ENCODE measurements at regions not wholly inside any gene's neighbourhood (a gene's known extent, or its start where the extent isn't known, plus 50 kb on each side); places are given as distances from the start of the nearest gene placed in this dataset.

GRCh38 chr6:82030301-82030700 lies 217.2 kb downstream of the IBTK start:
- no peak for DNase-seq (ENCODE audit: low spot score in 2 of 2)
- H3K4me1 ChIP-seq, result no peaks in the 10 kb centered on the region
- H3K27ac ChIP-seq, result peak overlapping the region; percentile 45 to 46
- no peaks in the 10 kb centered on the region for H3K27me3 ChIP-seq
- intact Hi-C loops (cut with DNase I; ENCODE audit: low total_unique reads), result no loop called here
- H3K36me3 ChIP-seq, result no peaks in the 10 kb centered on the region
- H3K9me3 ChIP-seq, result no peaks in the 10 kb centered on the region
- TF ChIP-seq POLR2AphosphoS5 (IDR thresholded peaks at IDR 0.05), result no peak
- no peak for TF ChIP-seq CTCF (IDR thresholded peaks at IDR 0.05)
- TF ChIP-seq POLR2A (IDR thresholded peaks at IDR 0.05), result no peak
- no peak overlapping the region for H3K4me3 ChIP-seq

- TF ChIP-seq POLR2AphosphoS5 (IDR thresholded peaks at IDR 0.05), result no peak
- no peak for TF ChIP-seq CTCF (IDR thresholded peaks at IDR 0.05)
- no peak for TF ChIP-seq POLR2A (IDR thresholded peaks at IDR 0.05)
- no peaks in the 10 kb centered on the region for H3K27me3 ChIP-seq
- no peaks in the 10 kb centered on the region for H3K9me3 ChIP-seq
- no peaks in the 10 kb centered on the region for H3K4me1 ChIP-seq
- intact Hi-C loops (cut with DNase I; ENCODE audit: low total_unique reads), result no loop called here
- DNase-seq (ENCODE audit: low spot score in 2 of 2), result no peak
- no peaks in the 10 kb centered on the region for H3K36me3 ChIP-seq
- H3K4me3 ChIP-seq, result no peak overlapping the region
- H3K27ac ChIP-seq, result no peak overlapping the region
Measured at GRCh38 chr6:82025271-82025670, 222.3 kb downstream of the IBTK start.

- Histone ChIP-seq H3K36me3 (no peaks in the 10 kb centered on the region), H3K4me3 (no peak overlapping the region), H3K9me3 (no peaks in the 10 kb centered on the region), H3K4me1 (no peaks in the 10 kb centered on the region), H3K27me3 (no peaks in the 10 kb centered on the region), H3K27ac (peak overlapping the region; percentile 52 to 56)
- TF ChIP-seq POLR2AphosphoS5 (IDR thresholded peaks at IDR 0.05), result no peak
- no peak for TF ChIP-seq CTCF (IDR thresholded peaks at IDR 0.05)
- no peak for TF ChIP-seq POLR2A (IDR thresholded peaks at IDR 0.05)
- intact Hi-C loops (cut with DNase I; ENCODE audit: low total_unique reads), result no loop called here
- DNase-seq (ENCODE audit: low spot score in 2 of 2), result no peak
Measured at GRCh38 chr6:82022614-82023129, 224.9 kb downstream of the IBTK start.

GRCh38 chr6:82017773-82018172 lies 229.8 kb downstream of the IBTK start:
- Histone ChIP-seq H3K4me1 (no peaks in the 10 kb centered on the region), H3K4me3 (no peak overlapping the region), H3K9me3 (no peaks in the 10 kb centered on the region), H3K27me3 (no peaks in the 10 kb centered on the region), H3K36me3 (no peaks in the 10 kb centered on the region), H3K27ac (peak overlapping the region in 1 of 2 donors; percentile 20)
- no peak for DNase-seq (ENCODE audit: low spot score in 2 of 2)
- TF ChIP-seq CTCF (IDR thresholded peaks at IDR 0.05) (no peak), POLR2A (IDR thresholded peaks at IDR 0.05) (no peak), POLR2AphosphoS5 (IDR thresholded peaks at IDR 0.05) (no peak)
- intact Hi-C loops (cut with DNase I; ENCODE audit: low total_unique reads), result no loop called here

- H3K4me1 ChIP-seq, result no peaks in the 10 kb centered on the region
- DNase-seq (ENCODE audit: low spot score in 2 of 2), result no peak
- intact Hi-C loops (cut with DNase I; ENCODE audit: low total_unique reads), result no loop called here
Measured at GRCh38 chr6:82017288-82017687, 230.3 kb downstream of the IBTK start.

More at GRCh38 chr6:82017288-82017687, 230.3 kb downstream of the IBTK start:
- H3K27me3 ChIP-seq, result no peaks in the 10 kb centered on the region
- H3K27ac ChIP-seq, result peak overlapping the region; percentile 66 to 80
- TF ChIP-seq POLR2AphosphoS5 (IDR thresholded peaks at IDR 0.05), result peak; percentile 22 to 60 (median 53)
- TF ChIP-seq POLR2A (IDR thresholded peaks at IDR 0.05), result no peak
- TF ChIP-seq CTCF (IDR thresholded peaks at IDR 0.05), result no peak
- H3K9me3 ChIP-seq, result no peaks in the 10 kb centered on the region
- H3K36me3 ChIP-seq, result no peaks in the 10 kb centered on the region
- no peak overlapping the region for H3K4me3 ChIP-seq
